A172 (cell line): ENCODE measurements at regions not wholly inside any gene's neighbourhood (a gene's known extent, or its start where the extent isn't known, plus 50 kb on each side); places are given as distances from the start of the nearest gene placed in this dataset.
A peak's percentile ranks its signal among the peaks of the same experiment; 100 is the strongest.
"Not testable (repeated sequence)": the region's sequence is repeated elsewhere in the genome, so short reads cannot be mapped to it uniquely, and the experiment has no call there.

Source experiments
- DNase-seq: peaks from one replicate; pipeline ENCODE4 v3.0.0-alpha.2; 2015; ENCODE audit warnings: low spot score

DNA sequence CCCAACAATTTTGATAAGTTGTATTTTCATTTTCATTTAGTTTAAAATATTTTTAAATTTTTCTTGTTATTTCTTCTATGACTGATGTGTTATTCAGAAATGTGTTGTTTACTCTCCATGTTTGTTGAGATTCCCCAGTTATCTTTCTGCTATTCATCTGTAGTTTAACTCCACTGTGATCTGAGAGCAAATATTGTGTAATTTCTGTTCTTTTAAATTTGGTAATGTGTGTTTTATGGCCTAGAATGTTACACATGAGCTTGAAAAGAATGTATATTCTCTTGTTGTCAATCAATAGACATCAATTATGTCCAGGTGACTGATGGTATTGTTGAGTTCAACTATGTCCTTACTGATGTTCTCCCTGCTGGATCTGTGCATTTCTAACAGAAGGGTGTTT lies 188.2 kb downstream of the CYP26B1 start:
- no peak for DNase-seq

DNA sequence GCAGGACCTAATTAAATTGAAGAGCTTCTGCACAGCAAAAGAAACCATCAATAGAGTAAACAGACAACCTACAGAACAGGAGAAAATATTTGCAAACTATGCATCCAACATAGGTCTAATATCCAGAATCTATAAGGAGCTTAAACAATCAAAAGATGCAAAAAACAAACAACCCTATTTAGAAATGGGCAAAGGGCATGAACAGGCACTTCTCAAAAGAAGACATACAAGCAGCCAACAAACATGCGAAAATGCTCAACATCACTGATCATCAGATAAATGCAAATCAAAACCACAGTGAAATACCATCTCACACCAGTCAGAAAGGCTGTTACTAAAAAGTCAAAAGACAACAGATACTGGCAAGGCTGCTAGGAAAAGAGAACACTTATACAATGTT lies 189.2 kb downstream of the CYP26B1 start:
- not testable (repeated sequence) for DNase-seq

DNA sequence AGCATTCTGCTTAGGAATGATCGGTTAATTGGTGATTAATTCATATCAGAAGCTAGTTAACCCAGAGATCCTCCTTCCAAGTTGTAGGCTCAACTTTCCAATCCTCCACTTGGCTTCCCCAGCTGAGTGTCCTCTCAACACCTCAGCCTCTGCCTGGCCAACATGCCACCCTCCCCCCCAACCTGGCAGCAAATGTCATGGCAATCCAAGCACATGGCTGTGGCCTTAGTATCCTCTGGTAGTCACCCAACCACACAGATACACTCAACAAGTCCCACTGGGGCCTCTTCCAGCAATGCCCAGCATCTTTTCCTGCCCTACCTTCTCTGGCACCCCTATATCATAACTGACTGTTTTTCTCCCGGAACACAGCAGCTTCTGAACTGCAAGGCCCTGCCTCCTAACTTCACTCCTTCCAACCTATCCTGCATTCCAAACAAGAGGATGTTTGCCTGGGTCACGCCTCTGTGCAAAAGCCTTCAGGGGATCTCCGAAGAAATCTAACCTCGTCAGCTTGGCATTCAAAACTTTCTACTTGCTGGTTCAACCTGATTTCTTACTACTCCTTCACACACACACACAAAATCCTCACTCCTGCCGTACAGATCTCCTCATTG lies 195.0 kb downstream of the CYP26B1 start:
- DNase-seq: no peak

DNA sequence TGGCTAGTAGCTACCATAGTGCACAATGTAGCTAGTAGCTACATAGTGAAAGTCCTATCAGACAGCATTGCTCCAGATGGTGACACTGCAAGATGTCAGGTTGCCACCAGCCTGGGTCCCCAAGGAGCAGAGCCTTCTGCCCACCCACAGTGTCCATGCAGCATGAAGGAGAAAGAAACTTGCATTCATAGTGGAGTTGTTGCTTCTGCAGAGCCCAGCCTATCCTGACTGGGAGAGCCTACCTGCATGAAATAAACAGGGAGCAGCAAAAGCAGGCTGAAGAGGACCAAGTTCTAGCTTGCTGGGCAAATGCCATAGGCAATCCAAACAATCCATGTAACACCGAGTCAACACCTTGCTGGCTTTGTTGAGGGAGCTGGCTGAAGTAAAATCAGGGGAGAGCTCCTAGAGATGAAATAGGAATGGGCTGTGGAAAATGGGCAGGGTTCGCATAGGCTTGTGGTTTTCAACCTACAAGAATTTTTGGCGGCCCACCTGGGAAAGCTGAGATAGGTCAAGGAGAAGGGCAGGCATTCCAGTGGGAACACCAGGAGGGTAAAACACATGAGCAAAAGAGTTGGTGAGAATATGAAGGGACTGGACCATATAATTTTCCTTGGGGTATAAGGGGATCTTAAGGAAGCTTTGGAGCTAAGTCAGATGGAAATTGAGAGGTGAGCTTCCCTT lies 195.8 kb downstream of the CYP26B1 start:
- no peak for DNase-seq

DNA sequence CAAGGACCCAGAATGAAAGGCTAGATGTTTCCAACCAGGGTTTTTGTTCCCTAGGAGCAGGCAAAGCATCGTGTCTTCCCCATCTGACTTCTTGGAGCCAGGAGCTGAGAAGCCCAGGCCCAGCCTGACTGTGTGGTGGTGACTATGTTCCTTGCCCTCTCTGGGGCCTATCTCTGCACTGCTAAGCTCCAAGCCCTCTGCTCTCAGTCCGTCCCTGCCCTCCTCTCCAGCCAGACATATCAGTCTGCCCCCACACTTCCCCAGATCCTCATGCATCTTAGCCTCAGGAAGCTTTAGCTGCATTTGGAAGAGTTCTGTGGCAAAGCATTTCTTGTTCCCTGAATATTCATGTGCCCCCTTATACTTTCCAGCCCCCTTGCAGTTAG lies 196.6 kb downstream of the CYP26B1 start:
- no peak for DNase-seq

DNA sequence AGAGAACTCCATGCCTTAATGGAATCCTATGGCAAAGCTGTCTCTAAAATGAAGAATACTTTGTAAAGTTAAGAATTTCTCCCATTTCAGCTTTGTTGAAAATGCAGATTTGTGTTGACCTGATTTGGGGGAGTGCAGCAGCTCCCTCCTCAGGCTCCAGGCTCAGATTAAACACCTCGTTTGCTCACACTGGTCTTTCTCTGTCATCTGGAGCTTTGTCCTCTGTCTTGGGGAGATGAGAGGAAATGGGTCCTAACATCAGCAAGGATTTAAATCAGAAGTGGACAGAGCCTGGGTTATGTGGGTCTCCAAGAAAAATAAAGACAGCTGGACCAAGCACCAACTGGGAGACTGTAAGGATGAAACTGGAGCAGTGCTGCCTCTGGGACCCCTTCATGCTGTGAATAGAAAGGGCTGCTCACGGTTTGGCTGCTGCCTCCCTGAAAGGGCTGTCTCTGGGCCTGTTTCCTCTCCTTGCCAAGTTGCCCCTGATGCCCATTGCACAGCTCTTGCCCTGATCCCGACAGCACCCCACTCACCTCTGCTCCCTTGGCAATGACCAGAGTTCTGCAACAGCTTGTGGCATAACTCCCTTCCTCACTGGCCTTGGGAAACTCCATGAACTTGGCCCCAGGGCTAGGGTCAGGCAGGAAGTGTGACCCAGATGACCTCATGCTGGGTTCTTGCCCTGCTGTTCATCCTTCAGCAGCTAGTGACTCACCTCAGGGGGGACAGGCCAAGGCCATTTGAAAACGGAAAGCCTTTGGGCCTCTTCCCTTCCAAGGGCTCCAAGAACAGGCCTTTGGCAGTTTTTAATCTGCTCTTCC lies 197.2 kb downstream of the CYP26B1 start:
- DNase-seq: peak; percentile 35

DNA sequence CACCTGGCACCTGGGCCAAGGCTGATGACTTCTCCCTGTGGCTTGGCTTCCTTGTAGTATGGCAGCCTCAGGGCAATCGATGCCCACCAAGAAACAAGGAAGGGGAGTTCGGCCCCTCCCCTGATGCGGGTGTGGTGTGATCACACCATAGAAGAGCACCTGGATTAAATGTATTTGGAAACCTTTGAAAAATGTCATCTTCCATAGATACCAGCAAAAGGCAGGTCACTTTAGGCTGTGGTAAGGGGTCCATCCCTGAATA lies 198.2 kb downstream of the CYP26B1 start:
- no peak for DNase-seq

DNA sequence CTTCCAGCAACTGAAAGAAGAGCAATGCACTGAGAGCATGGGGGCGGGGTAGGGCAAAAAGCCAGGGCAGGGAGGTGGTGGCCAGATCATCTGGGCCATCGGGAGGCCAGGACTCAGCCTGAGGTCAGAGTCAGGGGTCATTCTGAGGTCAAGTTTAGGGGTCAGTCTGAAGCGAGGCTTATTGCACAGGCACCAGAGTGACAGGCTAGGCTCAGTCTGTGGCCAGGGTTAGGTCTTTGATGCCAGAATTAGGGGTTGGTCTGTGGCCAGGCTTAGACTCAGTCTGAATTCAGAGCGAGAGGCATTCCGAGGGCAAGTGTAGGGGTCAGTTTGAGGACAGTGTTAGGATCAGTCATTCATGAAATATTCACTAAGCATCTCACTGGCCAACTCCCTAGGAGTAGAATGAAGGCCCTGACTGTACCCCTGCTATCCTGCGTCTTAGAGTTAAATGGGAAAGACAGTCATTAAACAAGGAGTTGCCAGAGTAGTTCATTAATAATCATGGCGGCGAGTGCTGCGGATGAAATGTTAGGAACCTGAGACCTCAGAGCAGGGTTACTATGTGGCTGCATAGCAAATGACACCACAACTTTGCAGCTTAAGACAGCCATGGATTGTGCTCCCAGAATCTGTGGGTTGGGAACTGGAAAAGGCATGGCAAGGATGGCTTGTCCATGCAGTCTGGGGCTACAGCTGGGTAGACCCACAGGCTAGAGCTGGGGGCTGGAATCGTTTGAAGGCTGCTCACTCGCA lies 198.7 kb downstream of the CYP26B1 start:
- DNase-seq: peak; percentile 34

DNA sequence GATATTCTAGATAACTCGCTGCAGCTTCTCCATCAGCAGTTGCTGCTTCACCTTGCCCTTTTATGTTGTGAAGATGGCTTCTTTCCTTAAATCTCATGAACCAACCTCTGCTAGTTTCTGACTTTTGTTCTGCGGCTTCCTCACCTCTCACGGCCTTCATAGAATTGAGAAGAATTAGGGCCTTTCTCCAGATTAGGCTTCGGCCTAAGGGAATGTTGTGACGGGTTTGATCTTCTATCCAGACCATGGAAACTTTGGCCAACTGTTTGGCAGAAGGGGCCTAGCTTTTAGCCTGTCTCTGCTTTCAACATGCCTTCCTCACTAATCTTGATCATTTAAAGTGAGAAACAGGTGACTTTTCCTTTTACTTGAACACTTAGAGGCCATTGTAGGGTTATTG lies 199.9 kb downstream of the CYP26B1 start:
- no peak for DNase-seq

DNA sequence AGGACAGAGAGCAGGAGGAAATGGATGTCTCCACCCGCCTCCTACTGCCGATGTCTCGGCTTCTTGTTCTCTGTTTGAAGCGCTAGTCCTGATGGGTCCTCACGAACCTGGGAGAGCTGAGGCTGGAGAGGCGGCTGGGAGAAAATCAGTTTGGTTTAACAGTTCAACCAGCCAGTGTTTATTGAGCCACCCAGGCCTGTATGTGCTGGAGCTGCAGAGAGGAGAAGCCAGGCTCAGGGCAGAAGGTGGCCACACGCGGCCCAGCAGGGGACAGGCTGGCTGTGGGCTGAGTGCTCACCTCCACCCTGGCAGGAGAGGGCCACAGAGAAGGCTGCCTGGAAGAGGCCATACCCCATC lies 202.1 kb downstream of the CYP26B1 start:
- no peak for DNase-seq

DNA sequence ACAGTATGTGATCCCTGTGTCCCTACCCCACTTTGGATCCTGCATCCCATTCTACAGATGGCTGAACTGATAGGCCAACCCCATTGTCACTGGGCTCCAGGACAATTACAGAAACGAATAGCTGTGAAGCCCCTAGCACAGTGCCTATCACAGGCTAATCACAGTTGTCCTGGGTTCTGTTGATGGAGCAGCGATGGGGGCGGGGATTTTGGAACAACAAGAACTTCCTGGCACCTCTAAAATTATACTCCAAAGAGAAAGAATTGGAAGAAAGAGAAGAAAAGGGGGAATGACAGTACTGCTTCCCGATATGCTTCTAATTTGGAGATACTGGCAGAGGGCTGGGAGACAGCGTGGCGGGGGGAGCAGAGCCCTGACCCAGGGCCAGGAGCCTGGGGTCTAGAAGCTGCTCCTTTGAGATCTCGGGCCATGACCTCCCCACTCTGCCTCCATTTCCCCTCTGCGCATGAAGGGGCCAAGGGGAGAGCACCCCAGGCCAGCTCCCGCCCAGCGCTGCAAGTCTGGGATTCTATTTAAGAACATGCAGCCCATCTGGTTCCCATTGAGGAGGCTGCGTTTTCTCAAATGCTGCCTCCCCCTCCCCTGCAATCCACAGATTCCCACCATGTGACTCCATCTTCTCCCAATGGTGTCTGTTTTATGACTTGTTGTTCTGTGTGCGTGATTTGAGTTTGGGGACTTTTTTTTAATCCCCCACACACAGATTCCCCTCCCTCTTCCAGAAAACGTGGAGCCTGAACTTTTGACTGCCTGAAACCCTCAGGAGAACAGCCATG lies 202.7 kb downstream of the CYP26B1 start:
- DNase-seq: no peak

DNA sequence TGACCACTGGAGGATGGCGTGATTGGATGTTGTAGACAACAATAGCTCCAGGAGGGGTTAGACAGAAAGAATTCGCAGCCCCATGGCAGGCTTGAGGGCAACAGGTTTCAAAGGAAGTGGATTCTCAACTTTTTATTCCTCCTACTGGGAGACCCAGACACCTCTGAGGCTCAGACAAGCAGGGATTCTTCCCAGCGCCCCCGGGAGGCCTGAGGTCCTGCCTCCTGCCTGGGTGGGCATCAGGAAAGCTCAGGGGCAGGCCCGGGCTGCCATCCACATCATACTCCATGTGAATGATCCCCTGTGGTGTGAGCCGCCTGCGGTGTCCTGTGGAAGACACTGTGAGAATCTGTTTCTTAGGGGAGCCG lies 203.5 kb downstream of the CYP26B1 start:
- DNase-seq: no peak

DNA sequence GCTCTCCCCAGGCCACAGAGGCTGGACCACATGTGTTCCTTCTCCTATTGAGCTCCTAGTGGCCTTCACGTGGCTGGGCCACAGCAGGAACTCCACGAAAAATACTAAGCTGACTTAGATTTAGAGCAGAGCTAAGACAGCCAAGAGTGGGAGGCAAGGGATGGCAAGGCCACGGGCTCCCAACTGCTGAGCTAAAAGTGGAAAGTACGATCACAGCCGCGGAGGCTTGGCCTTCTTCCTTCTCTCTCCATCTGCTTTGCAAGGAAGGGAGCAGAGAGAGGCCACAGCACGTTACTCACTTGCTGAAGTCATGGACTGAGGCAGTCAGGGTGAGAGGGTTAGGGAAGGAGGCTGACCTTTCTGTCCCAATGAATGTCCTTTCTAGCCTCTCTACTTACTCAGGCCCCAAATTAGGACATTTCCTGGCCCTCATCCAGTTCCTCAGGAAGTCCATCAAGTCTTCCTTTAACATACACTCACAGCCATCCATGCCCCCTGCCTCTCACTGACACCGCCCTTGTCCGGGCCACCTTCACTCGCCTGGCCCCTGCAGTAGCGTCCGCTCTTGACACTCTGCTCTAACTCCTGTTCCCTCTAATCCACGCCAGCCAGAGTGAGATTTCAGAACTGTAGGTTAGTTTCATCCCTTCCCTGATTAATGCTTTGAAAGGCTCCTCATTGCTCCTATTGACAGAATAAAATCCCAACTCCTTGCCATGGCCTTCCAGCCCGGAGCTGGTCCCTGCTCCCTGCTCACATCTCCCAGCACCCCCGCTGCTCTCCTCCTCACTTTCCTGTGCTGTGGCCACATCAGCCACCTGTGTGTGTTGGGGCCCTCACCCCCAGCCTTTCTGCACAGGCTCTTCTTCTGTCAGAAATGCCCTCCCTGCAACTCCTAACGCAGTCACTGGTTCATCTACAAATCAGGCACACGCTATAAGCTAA lies 204.2 kb downstream of the CYP26B1 start:
- DNase-seq: no peak

DNA sequence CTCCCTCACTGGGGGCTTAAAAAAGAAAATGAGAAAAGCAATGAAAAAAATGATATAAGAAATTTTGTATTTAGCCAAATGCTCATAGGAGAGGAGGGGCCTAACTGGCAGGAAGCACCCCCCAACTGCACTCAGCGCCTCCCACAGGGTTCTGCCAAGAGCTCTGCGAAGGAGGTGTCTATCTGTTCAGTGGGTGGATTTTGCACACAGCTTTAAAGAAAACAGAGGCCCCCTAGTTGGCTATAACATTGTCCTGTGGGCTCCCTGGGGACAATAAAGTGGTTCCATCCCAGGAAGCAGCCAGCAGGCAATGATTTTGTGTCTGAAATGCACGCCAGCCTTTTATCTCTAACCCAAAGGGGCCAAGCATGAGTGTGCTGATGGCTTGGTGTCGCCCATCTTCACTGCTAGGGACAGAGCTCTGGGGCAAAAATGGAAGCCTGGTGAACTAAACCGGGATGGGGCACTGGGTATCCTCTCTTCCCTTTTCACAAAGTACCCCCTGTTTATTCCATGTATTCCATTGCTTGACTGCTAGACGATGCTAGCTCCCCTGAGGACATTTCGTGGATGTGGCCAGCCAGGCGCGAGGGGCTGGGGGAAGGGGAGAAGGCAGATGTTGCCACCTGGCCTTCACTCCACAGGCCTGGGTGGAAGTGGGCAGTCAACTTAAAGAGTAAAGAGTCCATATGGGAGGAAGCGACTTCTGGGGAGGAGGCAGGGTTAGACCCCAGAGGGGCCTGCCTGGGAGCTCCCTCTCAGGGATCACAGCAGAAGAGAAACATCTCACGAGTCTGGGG lies 205.7 kb downstream of the CYP26B1 start:
- no peak for DNase-seq

DNA sequence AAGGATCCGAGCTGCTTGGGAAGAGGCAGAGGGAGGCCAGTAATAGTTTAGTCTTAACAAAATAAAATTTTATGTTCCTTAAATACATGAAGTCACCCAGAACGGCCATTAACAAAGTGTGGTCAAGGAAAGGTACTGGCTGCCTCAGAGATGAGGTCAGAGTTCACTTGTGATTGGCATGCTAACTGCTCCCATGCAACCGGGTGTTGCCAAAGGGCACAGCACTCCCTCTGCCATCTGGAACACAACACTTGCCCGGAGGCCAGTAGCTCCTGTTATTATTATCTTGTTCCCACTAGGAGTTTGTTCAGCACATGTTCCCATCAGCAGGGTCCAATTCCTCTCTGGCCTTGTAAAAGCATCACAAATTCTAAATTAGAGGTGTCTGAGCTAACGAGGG lies 207.0 kb downstream of the CYP26B1 start:
- DNase-seq: no peak

DNA sequence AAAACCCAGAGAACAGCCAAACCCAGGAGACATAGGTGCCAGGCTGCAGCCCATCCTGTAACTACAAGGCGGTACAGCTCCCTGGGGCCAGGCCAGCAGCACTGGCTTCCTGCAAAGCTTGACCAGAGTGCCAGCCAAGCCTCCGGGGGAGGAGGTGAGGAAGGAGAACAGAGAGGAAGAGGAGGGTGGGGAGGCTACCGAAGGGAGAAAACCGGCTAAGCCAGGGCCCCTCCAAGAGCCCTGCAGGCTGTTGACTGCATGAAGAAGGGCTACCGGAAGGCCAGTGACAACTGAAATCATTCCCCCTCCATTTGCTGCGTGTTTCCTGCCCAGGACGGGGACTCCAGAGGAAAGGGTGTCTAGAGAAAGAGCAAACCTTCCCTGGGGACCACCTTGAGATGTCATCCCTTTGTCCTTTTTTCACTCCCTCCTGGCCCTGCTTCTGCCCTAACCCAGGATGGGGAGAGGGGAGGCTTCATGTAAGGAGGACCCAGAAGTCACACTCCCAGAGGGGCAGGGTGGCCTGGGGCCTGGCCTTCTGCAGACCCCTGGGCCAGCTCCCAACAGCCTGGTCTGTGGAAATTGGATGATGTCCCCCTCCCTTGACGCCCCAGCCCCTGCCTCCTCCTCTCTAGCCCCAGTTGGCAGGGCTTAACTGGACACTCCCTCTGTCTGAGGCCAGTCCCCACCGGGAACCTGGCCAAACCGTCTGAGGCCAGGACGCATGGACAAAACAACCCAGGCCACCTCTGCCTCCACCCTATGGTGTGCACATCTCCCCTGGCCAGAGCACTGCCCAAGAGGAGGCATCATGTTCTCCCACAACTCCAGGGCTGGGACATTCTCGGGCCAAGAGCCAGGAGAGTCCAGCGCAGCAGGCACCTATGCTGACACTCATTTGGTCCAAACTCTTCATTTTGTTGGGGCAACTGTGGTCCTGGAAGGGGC lies 207.8 kb downstream of the CYP26B1 start:
- DNase-seq: no peak

DNA sequence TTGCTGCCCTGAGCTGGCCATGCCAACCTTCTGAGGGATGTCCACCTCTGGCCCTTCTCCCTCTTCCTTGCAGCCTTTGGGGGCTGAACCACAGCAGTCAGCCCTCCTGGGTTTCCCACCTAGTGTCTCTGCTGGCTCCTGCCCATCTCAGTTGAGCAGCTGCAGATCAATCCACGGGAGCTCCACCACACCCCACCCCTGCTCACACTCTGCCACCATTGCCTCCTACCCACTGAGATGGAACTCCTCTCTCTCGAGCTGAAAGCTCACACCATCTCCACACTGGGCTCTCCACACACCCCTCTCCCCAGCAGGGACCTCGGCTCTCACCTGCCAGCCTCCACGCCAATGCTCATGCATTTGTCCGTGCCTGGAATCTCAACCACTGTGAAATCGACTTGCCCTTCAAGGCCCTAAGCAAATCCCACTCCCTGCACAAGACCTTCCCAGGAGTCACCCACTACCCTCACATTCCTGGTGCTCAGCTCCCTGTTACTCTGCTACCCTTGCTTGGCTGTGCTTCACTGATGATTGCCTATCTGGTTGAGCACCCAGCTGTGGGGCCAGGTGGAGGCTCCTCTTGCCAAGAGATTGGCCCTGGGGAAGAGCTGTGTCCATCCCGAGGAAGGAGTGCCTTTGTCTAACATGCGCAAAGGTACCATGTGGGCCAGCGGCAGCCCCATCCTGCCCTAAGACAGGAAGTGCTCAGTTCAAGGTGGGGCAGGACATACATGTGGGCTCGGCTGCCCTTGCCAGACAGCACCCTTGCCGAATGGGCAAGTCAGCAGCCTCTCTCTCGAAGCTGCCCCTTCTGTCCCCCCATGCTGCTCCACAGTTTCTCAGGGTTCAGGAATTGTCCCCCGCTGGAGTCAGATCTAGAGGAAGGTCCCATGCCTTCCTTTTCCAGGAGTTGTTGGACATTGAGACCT lies 208.7 kb downstream of the CYP26B1 start:
- DNase-seq: no peak

DNA sequence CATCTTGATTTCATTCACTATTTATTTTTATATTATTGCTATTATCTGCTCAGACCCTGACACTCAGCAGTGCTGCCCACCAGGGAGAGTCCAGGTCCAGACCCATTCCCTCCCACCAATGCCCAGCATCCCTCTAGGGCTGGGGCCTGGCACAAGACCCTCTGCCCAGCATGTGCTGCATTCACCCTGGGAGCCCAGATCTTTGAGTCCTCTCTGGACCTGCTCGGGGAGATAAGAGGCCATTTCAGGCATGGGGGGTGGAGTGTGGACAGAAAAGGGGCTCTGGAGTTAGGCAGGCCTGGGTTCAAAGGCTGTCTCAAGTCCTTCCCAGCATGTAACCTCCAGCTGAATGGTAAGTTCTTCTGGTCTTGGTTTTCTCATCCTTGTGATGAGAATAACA lies 209.6 kb downstream of the CYP26B1 start:
- no peak for DNase-seq
